ENCODE measurements at regions not wholly inside any gene's neighbourhood (a gene's known extent, or its start where the extent isn't known, plus 50 kb on each side); places are given as distances from the start of the nearest gene placed in this dataset.

DNA sequence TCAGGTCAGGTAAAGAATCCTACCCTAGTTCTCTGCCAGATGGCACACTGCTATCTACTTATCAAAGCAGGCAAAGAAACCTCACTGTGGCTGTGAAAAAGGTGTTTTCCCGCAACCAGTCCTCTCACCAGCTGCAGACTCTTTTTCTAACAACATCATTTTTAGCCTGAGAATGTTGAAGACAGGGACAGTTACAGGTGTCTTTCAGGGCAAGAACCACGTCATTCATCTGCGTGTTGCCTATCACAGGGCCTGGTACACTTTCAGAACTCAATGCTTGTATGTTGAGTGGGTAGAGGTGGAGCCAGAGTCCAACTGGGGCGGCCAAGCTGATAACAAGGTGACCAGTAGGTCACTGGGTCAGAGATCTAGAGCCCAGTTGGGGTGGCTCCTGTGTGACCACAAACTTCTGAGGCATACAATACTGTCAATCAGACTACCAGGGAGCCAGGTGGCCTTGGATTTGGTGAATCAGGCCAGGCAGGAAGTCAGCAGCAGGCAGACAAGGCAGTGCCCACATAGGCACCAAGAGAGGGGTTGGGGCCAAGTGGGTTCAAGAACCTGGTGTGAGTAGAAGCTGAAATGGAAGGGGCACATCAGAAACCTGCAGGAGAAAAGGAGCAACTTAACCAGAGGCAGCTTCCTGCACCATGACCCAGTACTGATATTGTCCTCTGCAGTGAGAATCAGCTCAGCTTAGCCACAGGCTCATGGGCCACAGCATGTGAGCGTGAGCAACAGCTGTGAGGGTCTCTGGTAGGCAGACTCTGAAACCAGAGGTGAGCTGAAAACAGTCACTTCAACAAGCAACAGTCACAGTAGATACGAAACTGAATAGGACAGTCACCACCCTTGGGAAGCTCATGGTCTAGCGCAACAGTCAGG is 123.6 kb downstream of the DTL start:
- no peak for TF ChIP-seq CTCF (IDR thresholded peaks at IDR 0.05; ENCODE audit: extremely low read depth in 1 of 2, insufficient read depth in 1 of 2, low read depth in 1 of 2, low read length in 2 of 2)
- no peak for TF ChIP-seq JUN (IDR thresholded peaks at IDR 0.05; ENCODE audit: borderline replicate concordance, insufficient read depth, insufficient read length, low read depth)
- TF ChIP-seq POLR2A (IDR thresholded peaks at IDR 0.05; ENCODE audit: low read depth, low read length): no peak
- TF ChIP-seq, protein P1, sequence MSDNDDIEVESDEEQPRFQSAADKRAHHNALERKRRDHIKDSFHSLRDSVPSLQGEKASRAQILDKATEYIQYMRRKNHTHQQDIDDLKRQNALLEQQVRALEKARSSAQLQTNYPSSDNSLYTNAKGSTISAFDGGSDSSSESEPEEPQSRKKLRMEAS (IDR thresholded peaks at IDR 0.05; ENCODE audit: insufficient read depth, insufficient read length): no peak
- no peak for TF ChIP-seq GATA2 (IDR thresholded peaks at IDR 0.05; ENCODE audit: insufficient read depth, insufficient read length, low read depth, low read length)
- Histone ChIP-seq H3K4me2 (ENCODE audit: insufficient read depth, low read length) (no peak overlapping the region), H3K9ac (replicated peaks; ENCODE audit: extremely low read depth, insufficient read depth, low read length) (no peak overlapping the region), H3K36me3 (ENCODE audit: control insufficient read depth in 2 of 2, extremely low read depth in 1 of 2, insufficient read depth in 2 of 2, low read length in 2 of 2) (no peaks in the 10 kb centered on the region), H3K9me3 (replicated peaks; ENCODE audit: control insufficient read depth, insufficient read depth, low read length) (no peaks in the 10 kb centered on the region), H3K27ac (ENCODE audit: insufficient read depth, low read depth, low read length) (no peak overlapping the region), H3K27me3 (ENCODE audit: control insufficient read depth in 2 of 2, insufficient read depth in 2 of 2, low read length in 2 of 2) (no peaks in the 10 kb centered on the region), H3K4me3 (replicated peaks in 1 of 3; ENCODE audit: insufficient read depth in 1 of 3, low read depth in 1 of 3, low read length in 3 of 3) (no peak overlapping the region), H2AFZ (ENCODE audit: low read depth, low read length) (no peak overlapping the region), H3K4me1 (ENCODE audit: control insufficient read depth, extremely low read depth, insufficient read depth, low read length) (peaks cover 11% of the 10 kb centered on the region), H4K20me1 (replicated peaks; ENCODE audit: control insufficient read depth, extremely low read depth, insufficient read depth, low read length) (no peaks in the 10 kb centered on the region), H3K9me1 (replicated peaks; ENCODE audit: control insufficient read depth, extremely low read depth, insufficient read depth, low read length) (no peaks in the 10 kb centered on the region), H3K79me2 (ENCODE audit: control insufficient read depth, insufficient read depth, low read length) (no peaks in the 10 kb centered on the region)
- FAIRE-seq (no peak), DNase-seq (ENCODE audit: low read depth, low spot score) (no peak)
- no TSS peak for BruUV-seq (replicated peaks)
- intact Hi-C loops (cut with micrococcal nuclease) (no loop called here), dilution Hi-C loops (cut with MboI; ENCODE audit: extremely low pct_ligation_motif_present, low sequenced_read_pairs) (no loop called here)
- ChIA-PET CTCF (interaction anchor here (0.6 to 1.0 kb wide), 3 partner anchors 8 to 229 kb away, joined by 3 to 4 read pairs (median 3); no protein-coding TSS in a partner anchor), POLR2A (no interaction called here)
